ENCODE measurements at regions not wholly inside any gene's neighbourhood (a gene's known extent, or its start where the extent isn't known, plus 50 kb on each side); places are given as distances from the start of the nearest gene placed in this dataset.

- no TSS peak for BruUV-seq (replicated peaks)
- TF ChIP-seq, protein P1, sequence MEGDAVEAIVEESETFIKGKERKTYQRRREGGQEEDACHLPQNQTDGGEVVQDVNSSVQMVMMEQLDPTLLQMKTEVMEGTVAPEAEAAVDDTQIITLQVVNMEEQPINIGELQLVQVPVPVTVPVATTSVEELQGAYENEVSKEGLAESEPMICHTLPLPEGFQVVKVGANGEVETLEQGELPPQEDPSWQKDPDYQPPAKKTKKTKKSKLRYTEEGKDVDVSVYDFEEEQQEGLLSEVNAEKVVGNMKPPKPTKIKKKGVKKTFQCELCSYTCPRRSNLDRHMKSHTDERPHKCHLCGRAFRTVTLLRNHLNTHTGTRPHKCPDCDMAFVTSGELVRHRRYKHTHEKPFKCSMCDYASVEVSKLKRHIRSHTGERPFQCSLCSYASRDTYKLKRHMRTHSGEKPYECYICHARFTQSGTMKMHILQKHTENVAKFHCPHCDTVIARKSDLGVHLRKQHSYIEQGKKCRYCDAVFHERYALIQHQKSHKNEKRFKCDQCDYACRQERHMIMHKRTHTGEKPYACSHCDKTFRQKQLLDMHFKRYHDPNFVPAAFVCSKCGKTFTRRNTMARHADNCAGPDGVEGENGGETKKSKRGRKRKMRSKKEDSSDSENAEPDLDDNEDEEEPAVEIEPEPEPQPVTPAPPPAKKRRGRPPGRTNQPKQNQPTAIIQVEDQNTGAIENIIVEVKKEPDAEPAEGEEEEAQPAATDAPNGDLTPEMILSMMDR (IDR thresholded peaks at IDR 0.05; ENCODE audit: unreplicated experiment): no peak
- Mint-ChIP-seq H3K27ac (ENCODE audit: low read depth, unreplicated experiment) (no peak overlapping the region), H3K9me3 (ENCODE audit: unreplicated experiment) (no peaks in the 10 kb centered on the region), H3K36me3 (ENCODE audit: insufficient read depth, unreplicated experiment) (peaks cover 5% of the 10 kb centered on the region), H3K4me1 (ENCODE audit: insufficient read depth, unreplicated experiment) (no peaks in the 10 kb centered on the region), H3K4me3 (ENCODE audit: unreplicated experiment) (no peak overlapping the region), H3K27me3 (ENCODE audit: insufficient read depth, unreplicated experiment) (peaks cover 10% of the 10 kb centered on the region)
- ChIA-PET POLR2A (no interaction called here), CTCF (no interaction called here)
- intact Hi-C loops (cut with micrococcal nuclease): no loop called here
- DNase-seq (ENCODE audit: unreplicated experiment): no peak
Observed at GRCh38 chr2:819121-819520, 131.5 kb upstream of the SNTG2 start.

- ChIA-PET CTCF (no interaction called here), POLR2A (no interaction called here)
- BruUV-seq (replicated peaks): no TSS peak
- Mint-ChIP-seq H3K9me3 (ENCODE audit: unreplicated experiment) (no peaks in the 10 kb centered on the region), H3K36me3 (ENCODE audit: insufficient read depth, unreplicated experiment) (peaks cover 5% of the 10 kb centered on the region), H3K27ac (ENCODE audit: low read depth, unreplicated experiment) (no peak overlapping the region), H3K4me3 (ENCODE audit: unreplicated experiment) (no peak overlapping the region), H3K27me3 (ENCODE audit: insufficient read depth, unreplicated experiment) (peaks cover 9% of the 10 kb centered on the region), H3K4me1 (ENCODE audit: insufficient read depth, unreplicated experiment) (no peaks in the 10 kb centered on the region)
- no peak for DNase-seq (ENCODE audit: unreplicated experiment)
- intact Hi-C loops (cut with micrococcal nuclease): no loop called here
- TF ChIP-seq, protein P1 (IDR thresholded peaks at IDR 0.05; ENCODE audit: unreplicated experiment): no peak
Observed at GRCh38 chr2:817336-818015, 133.2 kb upstream of the SNTG2 start.

GRCh38 chr2:816278-816677 is 134.4 kb upstream of the SNTG2 start:
- TF ChIP-seq, protein P1 (IDR thresholded peaks at IDR 0.05; ENCODE audit: unreplicated experiment): no peak
- Mint-ChIP-seq H3K4me1 (ENCODE audit: insufficient read depth, unreplicated experiment) (no peaks in the 10 kb centered on the region), H3K36me3 (ENCODE audit: insufficient read depth, unreplicated experiment) (no peaks in the 10 kb centered on the region), H3K9me3 (ENCODE audit: unreplicated experiment) (no peaks in the 10 kb centered on the region), H3K27ac (ENCODE audit: low read depth, unreplicated experiment) (no peak overlapping the region), H3K27me3 (ENCODE audit: insufficient read depth, unreplicated experiment) (no peaks in the 10 kb centered on the region), H3K4me3 (ENCODE audit: unreplicated experiment) (no peak overlapping the region)
- BruUV-seq (replicated peaks): no TSS peak
- intact Hi-C loops (cut with micrococcal nuclease): no loop called here
- DNase-seq (ENCODE audit: unreplicated experiment): no peak
- POLR2A ChIA-PET: interaction anchor here (0.7 kb wide), 1 partner anchor 98 kb away, joined by 3 read pairs; no protein-coding TSS in a partner anchor
- CTCF ChIA-PET: no interaction called here

DNA sequence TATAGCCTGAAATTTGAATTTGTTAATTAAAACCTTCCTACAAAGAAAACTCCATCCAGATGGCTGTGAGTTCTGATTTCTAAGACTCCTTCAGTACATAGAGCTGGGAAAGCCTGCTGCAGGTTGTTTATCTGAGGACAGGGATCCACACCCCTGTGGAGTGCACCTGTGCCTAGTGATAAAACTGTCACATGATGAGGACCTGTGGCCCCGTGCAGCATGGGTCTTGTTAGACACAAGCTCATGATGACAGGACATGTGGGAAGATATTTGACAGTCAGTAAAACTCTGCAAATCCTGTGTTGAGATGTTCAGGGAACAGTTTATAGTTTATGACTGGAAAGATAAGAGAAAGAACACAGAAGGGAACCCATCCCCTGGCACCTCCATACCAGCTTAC is 133.2 kb upstream of the TMEM18 start:
- Mint-ChIP-seq H3K9me3 (ENCODE audit: unreplicated experiment) (no peaks in the 10 kb centered on the region), H3K27ac (ENCODE audit: low read depth, unreplicated experiment) (no peak overlapping the region)
- CTCF ChIA-PET: interaction anchor here (0.6 to 1.1 kb wide), 3 partner anchors 95 to 1509 kb away, joined by 3 read pairs; no protein-coding TSS in a partner anchor

More for the DNA sequence above, 133.2 kb upstream of the TMEM18 start:
- intact Hi-C loops (cut with micrococcal nuclease): no loop called here
- TF ChIP-seq, protein P1 (IDR thresholded peaks at IDR 0.05; ENCODE audit: unreplicated experiment): no peak
- Mint-ChIP-seq H3K4me3 (ENCODE audit: unreplicated experiment) (no peak overlapping the region), H3K27me3 (ENCODE audit: insufficient read depth, unreplicated experiment) (no peaks in the 10 kb centered on the region), H3K4me1 (ENCODE audit: insufficient read depth, unreplicated experiment) (no peaks in the 10 kb centered on the region), H3K36me3 (ENCODE audit: insufficient read depth, unreplicated experiment) (peaks cover 4% of the 10 kb centered on the region)
- POLR2A ChIA-PET: no interaction called here
- DNase-seq (ENCODE audit: unreplicated experiment): no peak
- no TSS peak for BruUV-seq (replicated peaks)

All from MCF 10A (cell line).